ENCODE measurements at regions not wholly inside any gene's neighbourhood (a gene's known extent, or its start where the extent isn't known, plus 50 kb on each side); places are given as distances from the start of the nearest gene placed in this dataset.

DNA sequence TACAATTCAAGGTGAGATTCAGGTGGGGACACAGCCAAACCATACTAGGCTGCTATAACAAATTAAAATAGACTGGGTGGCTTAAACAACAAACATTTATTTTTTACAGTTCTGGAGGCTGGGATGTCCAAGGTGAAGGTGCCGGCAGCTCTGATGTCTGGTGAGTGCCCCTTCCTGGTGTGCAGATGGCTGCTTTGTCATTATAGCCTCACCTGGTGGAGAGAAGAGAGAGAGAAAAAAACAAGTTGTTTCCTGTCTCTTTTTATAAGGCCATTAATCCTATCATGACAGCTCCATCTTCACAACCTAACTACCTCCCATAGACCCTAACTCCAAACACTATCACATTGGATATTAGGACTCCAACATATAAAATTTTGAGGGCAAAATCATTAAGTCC, 279.7 kb downstream of the ZIC1 start:
- POLR2A ChIA-PET (ENCODE audit: unreplicated experiment) = no interaction called here
- Histone ChIP-seq H3K23ac (ENCODE audit: low read depth, low read length) (no peak overlapping the region), H4K5ac (ENCODE audit: low read depth, low read length) (no peak overlapping the region), H3K14ac (replicated peaks; ENCODE audit: low read depth, low read length) (no peak overlapping the region), H3K56ac (ENCODE audit: extremely low read depth, insufficient read depth, low read length) (no peak overlapping the region), H3K4me2 (ENCODE audit: low read depth, low read length) (no peak overlapping the region), H3K79me1 (ENCODE audit: low read depth in 1 of 2, low read length in 2 of 2) (no peaks in the 10 kb centered on the region), H2BK120ac (ENCODE audit: low read depth, low read length) (no peak overlapping the region), H3K27me3 (ENCODE audit: control insufficient read depth, insufficient read depth, low read length) (no peaks in the 10 kb centered on the region), H3K9me1 (ENCODE audit: insufficient read depth, low read length) (no peaks in the 10 kb centered on the region), H4K8ac (ENCODE audit: low read depth in 2 of 2, low read length in 2 of 2) (no peak overlapping the region), H3K9ac (ENCODE audit: low read depth, low read length) (no peak overlapping the region), H2BK15ac (ENCODE audit: low read depth, low read length) (no peak overlapping the region), H4K91ac (ENCODE audit: insufficient read depth, low read depth, low read length) (no peak overlapping the region), H3K4me3 (ENCODE audit: insufficient read depth, low read depth, low read length) (no peak overlapping the region), H2BK5ac (ENCODE audit: low read depth, low read length, poor library complexity, severe bottlenecking) (no peak overlapping the region), H3K4me1 (ENCODE audit: control insufficient read depth, insufficient read depth, low read length) (no peaks in the 10 kb centered on the region), H3K4ac (ENCODE audit: low read depth, low read length) (no peak overlapping the region), H3K18ac (ENCODE audit: low read depth, low read length) (no peak overlapping the region), H2AFZ (replicated peaks; ENCODE audit: low read length, poor library complexity) (no peak overlapping the region), H4K20me1 (ENCODE audit: insufficient read depth, low read length) (no peaks in the 10 kb centered on the region), H2AK9ac (replicated peaks; ENCODE audit: low read depth, low read length, poor library complexity) (no peak overlapping the region), H2BK20ac (ENCODE audit: low read depth, low read length) (no peak overlapping the region), H3K36me3 (ENCODE audit: control insufficient read depth, insufficient read depth, low read length) (no peaks in the 10 kb centered on the region), H3K27ac (ENCODE audit: insufficient read depth, low read length) (no peak overlapping the region), H2AK5ac (ENCODE audit: low read depth, low read length) (no peak overlapping the region), H3K9me3 (ENCODE audit: control insufficient read depth, insufficient read depth, low read length) (no peaks in the 10 kb centered on the region)
- no peak for ATAC-seq (ENCODE audit: low read depth)
- no CpG with 5 or more reads among the region's 1 CpG for WGBS, 2 experiments (ENCODE audit: extremely low coverage in 2 of 2, insufficient read length in 1 of 2)
- DNase-seq = no peak
- dilution Hi-C loops (cut with HindIII; ENCODE audit: low sequenced_read_pairs, unreplicated experiment) = no loop called here
- CTCF ChIA-PET = no interaction called here
- in situ Hi-C loops (cut with MboI; ENCODE audit: low sequenced_read_pairs) = no loop called here
- intact Hi-C loops (cut with micrococcal nuclease) = no loop called here
- TF ChIP-seq MAFK (IDR thresholded peaks at IDR 0.05; ENCODE audit: low read depth, low read length) = no peak
- TF ChIP-seq NFE2L2 (IDR thresholded peaks at IDR 0.05; ENCODE audit: low read depth, low read length) = no peak
- TF ChIP-seq RCOR1 (IDR thresholded peaks at IDR 0.05; ENCODE audit: insufficient replicate concordance, low read length) = no peak
- TF ChIP-seq FOS (IDR thresholded peaks at IDR 0.05; ENCODE audit: low read depth, low read length) = no peak
- no peak for TF ChIP-seq MXI1 (IDR thresholded peaks at IDR 0.05; ENCODE audit: borderline replicate concordance, low read depth, low read length)
- BruUV-seq (replicated peaks) = no TSS peak

Measured in IMR-90 (cell line).